ENCODE measurements at regions not wholly inside any gene's neighbourhood (a gene's known extent, or its start where the extent isn't known, plus 50 kb on each side); places are given as distances from the start of the nearest gene placed in this dataset.

- TF ChIP-seq CTCF (IDR thresholded peaks at IDR 0.05; ENCODE audit: insufficient read depth, low read length, poor library complexity, severe bottlenecking), result no peak
- TF ChIP-seq EZH2phosphoT487 (conservative IDR thresholded peaks at IDR 0.05; ENCODE audit: low read length), result no peak
Observed at GRCh38 chr6:139742671-139743070, 368.2 kb upstream of the CITED2 start.
